Erythroblast (primary cell): ENCODE measurements at regions not wholly inside any gene's neighbourhood (a gene's known extent, or its start where the extent isn't known, plus 50 kb on each side); places are given as distances from the start of the nearest gene placed in this dataset.

Source experiments
- DNase-seq, 2 experiments: peaks; one replicate each; lab custom pipeline; 2025; lab: John Stamatoyannopoulos, UW
- GATA1 ChIP-seq: IDR thresholded peaks from 2 replicates; pipeline ENCODE4 v1.6.1; 2011; ENCODE audit warnings: low read depth, mild to moderate bottlenecking, control low read depth, low read length, moderate library complexity
- POLR2A ChIP-seq: IDR thresholded peaks from 2 replicates; pipeline ENCODE4 v1.6.1; 2011; ENCODE audit warnings: mild to moderate bottlenecking, low read length

GRCh38 chr3:147775411-147775810, 366.2 kb downstream of the ZIC1 start:
- TF ChIP-seq POLR2A (no peak), GATA1 (no peak)

GRCh38 chr3:147775816-147776530, 366.8 kb downstream of the ZIC1 start:
- TF ChIP-seq POLR2A (no peak), GATA1 (no peak)
- DNase-seq, result no peak

More at GRCh38 chr3:147775411-147775810, 366.2 kb downstream of the ZIC1 start:
- DNase-seq, result no peak

- DNase-seq, result no peak
- TF ChIP-seq POLR2A, result no peak
- TF ChIP-seq GATA1, result no peak
These were observed 384.7 kb downstream of the ZIC1 start for GRCh38 chr3:147793841-147794240.

- no peak for DNase-seq
These were observed 385.4 kb downstream of the ZIC1 start for GRCh38 chr3:147794596-147794995.

DNA sequence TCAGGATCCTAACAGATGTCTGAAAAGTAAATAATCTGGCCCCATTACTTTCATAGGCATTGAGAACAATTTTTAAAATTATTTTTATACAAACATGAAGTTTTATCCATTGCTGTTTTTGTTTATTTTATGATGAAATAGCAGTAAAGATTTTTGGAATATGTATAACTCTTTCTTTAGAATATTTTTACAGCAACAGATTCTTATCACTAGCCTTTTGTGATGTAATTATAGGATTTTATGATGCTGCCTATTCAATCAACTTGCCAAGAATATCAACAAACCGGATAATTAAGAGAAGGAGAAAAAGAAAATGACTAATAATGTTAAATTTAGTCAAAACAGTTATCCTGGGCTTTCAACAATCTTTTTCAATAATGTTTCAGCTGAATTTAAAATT, 386.3 kb downstream of the ZIC1 start:
- DNase-seq, result no peak

More at GRCh38 chr3:147794596-147794995, 385.4 kb downstream of the ZIC1 start:
- no peak for TF ChIP-seq POLR2A

DNA sequence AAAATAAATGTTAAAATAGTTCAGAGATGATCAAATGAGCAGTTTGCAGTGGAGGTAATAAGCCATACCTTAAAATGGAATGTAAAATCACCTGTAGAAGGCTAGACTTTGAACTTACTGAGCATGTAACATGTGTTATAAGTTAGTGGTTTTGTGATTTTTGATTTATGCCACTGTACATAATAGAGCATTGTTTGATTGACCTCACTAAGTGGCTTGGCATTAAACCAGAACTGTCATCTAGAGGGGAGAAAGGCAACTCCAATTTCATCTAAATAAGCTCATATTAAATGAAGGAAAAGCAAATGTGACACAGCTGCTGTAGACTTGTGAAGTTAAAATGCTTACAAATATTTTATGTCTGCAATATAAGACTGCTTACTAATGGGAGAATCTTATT, 387.9 kb downstream of the ZIC1 start:
- DNase-seq, result no peak
- TF ChIP-seq POLR2A (no peak), GATA1 (no peak)

More for the DNA sequence above, 386.3 kb downstream of the ZIC1 start:
- TF ChIP-seq GATA1 (no peak), POLR2A (no peak)

- no peak for DNase-seq
- TF ChIP-seq GATA1 (no peak), POLR2A (no peak)
These were observed 390.4 kb downstream of the ZIC1 start for GRCh38 chr3:147799601-147800000.

- DNase-seq, result no peak
- no peak for TF ChIP-seq POLR2A
- TF ChIP-seq GATA1, result no peak
These were observed 398.6 kb downstream of the ZIC1 start for GRCh38 chr3:147807776-147808175.

DNA sequence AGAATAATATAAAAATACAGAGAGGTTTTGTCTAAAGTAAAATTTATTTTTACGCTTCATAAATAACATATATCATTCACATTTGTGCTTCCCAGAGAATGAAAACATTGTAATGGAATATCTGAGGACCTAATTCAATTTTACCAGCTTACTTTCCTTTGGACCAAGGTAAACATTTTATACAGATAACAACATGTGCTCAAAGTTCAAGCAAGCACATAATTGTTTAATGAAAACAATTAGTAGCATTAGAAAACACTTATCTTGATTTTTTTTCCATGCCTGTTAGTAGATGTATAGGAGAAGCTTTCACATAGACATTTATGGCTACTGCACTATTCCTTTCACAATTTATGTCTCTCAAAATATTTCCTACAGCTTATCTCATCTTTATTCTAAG, 400.0 kb downstream of the ZIC1 start:
- no peak for TF ChIP-seq GATA1
- TF ChIP-seq POLR2A, result no peak
- DNase-seq, result no peak

GRCh38 chr3:147812186-147812911, 403.2 kb downstream of the ZIC1 start:
- no peak for DNase-seq
- TF ChIP-seq POLR2A (no peak), GATA1 (no peak)

- no peak for DNase-seq
- TF ChIP-seq GATA1, result no peak
- no peak for TF ChIP-seq POLR2A
These were observed 404.1 kb downstream of the ZIC1 start for GRCh38 chr3:147813256-147813655.

DNA sequence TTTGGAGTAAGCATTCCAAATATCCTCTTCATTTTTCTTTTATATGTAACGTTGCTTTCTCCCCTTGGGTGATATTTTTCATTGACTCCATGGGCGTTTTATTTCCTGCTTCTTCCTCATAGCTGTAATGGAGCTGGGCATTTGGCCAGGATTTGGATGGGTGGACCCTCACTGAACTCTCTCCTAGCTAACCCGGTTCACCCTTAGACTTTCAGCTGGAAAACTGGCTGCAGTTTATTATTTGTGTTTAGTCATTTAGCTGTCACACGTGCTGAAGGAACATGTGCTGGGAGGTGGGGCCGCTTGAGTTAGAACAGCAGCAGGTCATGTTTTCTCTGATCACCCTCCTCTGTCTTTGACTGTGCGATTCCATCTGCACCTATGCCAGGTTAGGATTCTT, 407.6 kb downstream of the ZIC1 start:
- no peak for DNase-seq
- no peak for TF ChIP-seq POLR2A
- TF ChIP-seq GATA1, result no peak

GRCh38 chr3:147832611-147833010, 423.4 kb downstream of the ZIC1 start:
- no peak for TF ChIP-seq GATA1
- no peak for TF ChIP-seq POLR2A
- DNase-seq, result no peak

- no peak for DNase-seq
- TF ChIP-seq POLR2A, result no peak
- TF ChIP-seq GATA1, result no peak
These were observed 427.2 kb downstream of the ZIC1 start for GRCh38 chr3:147836330-147836729.

DNA sequence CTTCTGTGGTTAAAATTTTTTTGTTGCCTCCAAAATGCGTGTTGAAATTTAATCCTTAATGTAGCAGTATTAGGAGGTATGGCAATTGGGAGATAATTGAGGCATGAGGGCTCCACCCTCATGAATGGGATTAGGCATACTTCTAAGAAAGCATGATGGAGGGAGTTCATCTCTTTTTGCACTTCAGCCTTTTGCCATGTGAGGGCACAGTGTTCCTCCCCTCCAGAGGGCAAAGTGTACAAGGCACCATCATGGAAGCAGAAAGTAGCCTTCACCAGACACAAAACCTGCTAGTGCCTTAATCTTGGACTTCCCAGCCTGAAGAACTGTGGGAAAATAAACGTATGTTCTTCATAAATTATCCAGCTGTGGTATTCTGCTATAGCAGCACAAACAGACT, 429.5 kb downstream of the ZIC1 start:
- TF ChIP-seq GATA1 (no peak), POLR2A (no peak)
- DNase-seq, result peak in 1 of 2 experiments; percentile 0
